OCI-LY3 (cell line): ENCODE measurements at regions not wholly inside any gene's neighbourhood (a gene's known extent, or its start where the extent isn't known, plus 50 kb on each side); places are given as distances from the start of the nearest gene placed in this dataset.

ENCODE experiments used
- EZH2phosphoT487 ChIP-seq: fragments of 200-600 bp; shearing (Covaris generic); IDR thresholded peaks from 2 replicates; pipeline ENCODE4 v1.6.1; 2018; ENCODE audit warnings: antibody characterized with exemption, mixed run types, low read depth
- TF ChIP-seq, protein P1 (sequence below): fragments of 200-600, 300-600 bp; sonication (generic); IDR thresholded peaks from 2 replicates; pipeline ENCODE4 v1.5.1; 2014; ENCODE audit warnings: antibody characterized with exemption, low read length, low read depth

DNA sequence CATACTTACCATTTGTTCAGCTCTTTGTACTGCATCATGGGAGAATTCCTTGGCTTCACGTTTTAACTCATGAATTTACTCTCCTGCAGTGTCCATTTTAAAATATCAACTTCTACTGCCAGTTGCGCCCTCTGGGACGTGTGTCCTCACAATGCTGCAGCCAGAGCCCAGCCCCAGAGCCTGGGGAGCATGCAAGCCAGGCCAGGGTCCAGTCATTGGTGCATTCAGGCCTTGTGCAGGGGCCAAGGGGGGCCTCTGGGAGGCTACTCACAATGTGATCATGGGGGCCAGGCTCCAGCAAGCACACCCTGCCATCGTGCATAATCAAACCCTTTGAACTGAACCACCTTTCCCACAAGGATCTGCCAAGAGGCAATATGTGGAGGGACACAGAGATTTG, 105.6 kb upstream of the CCDC112 start:
- TF ChIP-seq, protein P1, sequence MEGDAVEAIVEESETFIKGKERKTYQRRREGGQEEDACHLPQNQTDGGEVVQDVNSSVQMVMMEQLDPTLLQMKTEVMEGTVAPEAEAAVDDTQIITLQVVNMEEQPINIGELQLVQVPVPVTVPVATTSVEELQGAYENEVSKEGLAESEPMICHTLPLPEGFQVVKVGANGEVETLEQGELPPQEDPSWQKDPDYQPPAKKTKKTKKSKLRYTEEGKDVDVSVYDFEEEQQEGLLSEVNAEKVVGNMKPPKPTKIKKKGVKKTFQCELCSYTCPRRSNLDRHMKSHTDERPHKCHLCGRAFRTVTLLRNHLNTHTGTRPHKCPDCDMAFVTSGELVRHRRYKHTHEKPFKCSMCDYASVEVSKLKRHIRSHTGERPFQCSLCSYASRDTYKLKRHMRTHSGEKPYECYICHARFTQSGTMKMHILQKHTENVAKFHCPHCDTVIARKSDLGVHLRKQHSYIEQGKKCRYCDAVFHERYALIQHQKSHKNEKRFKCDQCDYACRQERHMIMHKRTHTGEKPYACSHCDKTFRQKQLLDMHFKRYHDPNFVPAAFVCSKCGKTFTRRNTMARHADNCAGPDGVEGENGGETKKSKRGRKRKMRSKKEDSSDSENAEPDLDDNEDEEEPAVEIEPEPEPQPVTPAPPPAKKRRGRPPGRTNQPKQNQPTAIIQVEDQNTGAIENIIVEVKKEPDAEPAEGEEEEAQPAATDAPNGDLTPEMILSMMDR, result no peak
- no peak for TF ChIP-seq EZH2phosphoT487
